GM10248 (cell line): ENCODE measurements at regions not wholly inside any gene's neighbourhood (a gene's known extent, or its start where the extent isn't known, plus 50 kb on each side); places are given as distances from the start of the nearest gene placed in this dataset.

ENCODE experiments used
- CTCF ChIA-PET: fragments of 300-600 bp; sonication (Branson Sonifier 250); formaldehyde crosslinking; extraction: SDS; loops from one replicate; lab custom pipeline; 2021; ENCODE audit warnings: antibody characterized with exemption; lab: Yijun Ruan, JAX
- POLR2A ChIA-PET: fragments of 350-650 bp; sonication (Branson Sonifier 250); formaldehyde crosslinking; extraction: SDS; loops from one replicate; lab custom pipeline; 2020; ENCODE audit warnings: antibody characterized with exemption; lab: Yijun Ruan, JAX
- DNase-seq: peaks from one replicate; pipeline ENCODE4 v3.0.0; 2012; ENCODE audit errors: extremely low spot score
- TF ChIP-seq, protein P1 (sequence below): IDR thresholded peaks from 2 replicates; pipeline ENCODE4 v1.5.1; 2012; ENCODE audit warnings: mild to moderate bottlenecking, low read depth; ENCODE audit errors: extremely low read depth, missing control alignments, control extremely low read depth

DNA sequence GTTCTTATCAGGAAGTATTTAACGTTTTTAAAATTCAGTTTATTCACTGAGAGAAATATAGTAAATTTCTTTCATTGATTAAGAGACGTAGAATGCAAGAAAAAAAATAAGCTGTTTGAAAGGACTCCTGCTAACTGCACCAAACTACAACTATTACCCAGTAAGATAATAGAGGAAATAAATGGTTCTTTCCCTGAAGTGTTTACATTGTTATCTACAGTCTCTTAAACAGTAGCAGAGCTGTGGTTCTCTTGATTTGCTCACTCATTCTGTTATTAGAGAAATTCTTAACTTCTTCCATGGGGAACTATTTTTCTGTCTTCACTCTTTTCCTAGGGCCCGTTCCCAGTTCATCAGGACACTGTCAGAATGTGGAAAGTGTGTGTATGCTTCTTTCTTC is 973.0 kb downstream of the KCNJ2 start:
- CTCF ChIA-PET, result interaction anchor here (1.6 kb wide), 1 partner anchor 10 kb away, joined by 5 read pairs; no protein-coding TSS in a partner anchor
- TF ChIP-seq, protein P1, sequence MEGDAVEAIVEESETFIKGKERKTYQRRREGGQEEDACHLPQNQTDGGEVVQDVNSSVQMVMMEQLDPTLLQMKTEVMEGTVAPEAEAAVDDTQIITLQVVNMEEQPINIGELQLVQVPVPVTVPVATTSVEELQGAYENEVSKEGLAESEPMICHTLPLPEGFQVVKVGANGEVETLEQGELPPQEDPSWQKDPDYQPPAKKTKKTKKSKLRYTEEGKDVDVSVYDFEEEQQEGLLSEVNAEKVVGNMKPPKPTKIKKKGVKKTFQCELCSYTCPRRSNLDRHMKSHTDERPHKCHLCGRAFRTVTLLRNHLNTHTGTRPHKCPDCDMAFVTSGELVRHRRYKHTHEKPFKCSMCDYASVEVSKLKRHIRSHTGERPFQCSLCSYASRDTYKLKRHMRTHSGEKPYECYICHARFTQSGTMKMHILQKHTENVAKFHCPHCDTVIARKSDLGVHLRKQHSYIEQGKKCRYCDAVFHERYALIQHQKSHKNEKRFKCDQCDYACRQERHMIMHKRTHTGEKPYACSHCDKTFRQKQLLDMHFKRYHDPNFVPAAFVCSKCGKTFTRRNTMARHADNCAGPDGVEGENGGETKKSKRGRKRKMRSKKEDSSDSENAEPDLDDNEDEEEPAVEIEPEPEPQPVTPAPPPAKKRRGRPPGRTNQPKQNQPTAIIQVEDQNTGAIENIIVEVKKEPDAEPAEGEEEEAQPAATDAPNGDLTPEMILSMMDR, result no peak
- POLR2A ChIA-PET, result no interaction called here
- no peak for DNase-seq

DNA sequence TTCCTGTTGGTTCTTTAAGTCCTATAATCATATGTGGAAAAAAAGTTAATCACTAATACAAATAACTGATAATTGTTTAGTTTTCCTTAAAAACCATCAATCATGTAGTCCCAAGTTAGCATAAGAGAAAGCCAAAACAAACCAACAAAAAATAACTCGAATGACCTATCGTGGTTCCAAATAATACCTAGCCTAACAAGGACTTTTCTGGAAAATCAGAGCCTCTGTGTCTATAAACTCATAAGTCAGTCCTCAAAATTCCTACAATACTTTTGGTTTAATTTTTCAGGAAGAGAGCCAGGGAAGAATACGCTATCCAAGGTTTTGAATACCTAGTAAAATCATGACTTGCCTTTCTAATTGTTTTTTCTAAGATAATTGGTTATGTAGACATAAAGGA is 975.3 kb upstream of the SOX9 start:
- TF ChIP-seq, protein P1, result no peak
- POLR2A ChIA-PET, result no interaction called here
- CTCF ChIA-PET, result interaction anchor here (0.6 kb wide), 1 partner anchor 25 kb away, joined by 3 read pairs; no protein-coding TSS in a partner anchor
- DNase-seq, result no peak

DNA sequence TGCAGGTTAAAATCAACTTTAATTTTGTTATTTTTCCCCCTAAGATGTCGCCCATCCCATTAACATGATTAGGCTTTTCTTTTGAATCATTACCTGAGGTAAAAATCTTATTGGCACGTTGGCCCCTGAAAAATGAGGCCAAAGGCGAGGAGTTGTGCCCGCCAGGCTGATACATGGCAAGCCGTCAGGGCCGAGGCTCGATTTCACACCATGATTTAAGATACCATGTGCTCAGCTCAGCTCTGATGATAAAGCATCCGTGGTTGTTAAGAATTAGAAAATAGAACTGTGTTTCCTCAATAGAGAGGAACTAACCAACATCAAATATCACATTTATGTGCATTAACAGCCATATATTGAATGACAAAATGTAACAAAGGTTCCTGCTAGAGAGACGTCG is 972.9 kb upstream of the SOX9 start:
- ChIA-PET POLR2A (no interaction called here), CTCF (no interaction called here)
- DNase-seq, result no peak

DNA sequence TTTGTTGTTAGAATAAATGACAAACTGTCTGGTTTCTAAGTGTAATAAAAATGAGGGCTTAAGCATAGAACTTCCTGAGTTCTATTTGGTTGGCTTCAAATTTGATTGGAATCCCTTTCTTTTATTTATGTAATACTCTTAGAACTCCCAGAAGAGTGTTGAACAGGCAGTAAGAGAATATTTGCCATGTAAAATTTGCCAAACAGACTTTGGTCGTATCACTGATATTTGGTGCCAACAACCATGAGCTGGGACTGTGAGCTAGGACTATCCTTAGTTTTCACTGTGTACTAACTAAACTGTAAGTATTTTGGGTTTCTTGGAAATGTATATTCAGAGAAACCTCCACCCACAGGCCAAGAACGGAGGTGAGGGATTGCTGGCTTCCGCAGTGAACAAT is 971.2 kb upstream of the SOX9 start:
- no peak for DNase-seq
- POLR2A ChIA-PET, result no interaction called here
- TF ChIP-seq, protein P1, result no peak
- CTCF ChIA-PET, result no interaction called here

More for the DNA sequence above, 972.9 kb upstream of the SOX9 start:
- TF ChIP-seq, protein P1, result no peak

GRCh38 chr17:71157297-71157696 is 963.5 kb upstream of the SOX9 start:
- DNase-seq, result no peak
- TF ChIP-seq, protein P1, result no peak
- POLR2A ChIA-PET, result no interaction called here
- CTCF ChIA-PET, result no interaction called here

DNA sequence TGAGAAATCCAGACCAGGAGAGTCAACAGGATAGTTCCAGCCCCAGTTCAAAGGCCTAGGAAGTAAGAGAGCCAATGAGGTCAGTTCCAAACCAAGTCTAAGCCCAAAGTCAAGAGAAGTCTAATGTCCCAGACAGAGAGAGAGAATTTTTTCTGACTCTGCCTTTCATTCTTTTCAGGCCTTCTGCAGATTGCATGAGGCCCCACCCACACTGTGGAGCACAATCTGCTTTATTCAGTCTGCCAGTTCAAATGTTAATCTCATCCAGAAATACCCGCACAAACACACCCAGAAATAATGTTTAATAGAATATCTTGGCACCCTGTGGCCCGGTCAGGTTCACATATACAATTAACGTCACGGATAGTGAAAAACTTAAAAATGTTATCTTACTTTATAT is 962.4 kb upstream of the SOX9 start:
- TF ChIP-seq, protein P1, result no peak
- ChIA-PET CTCF (no interaction called here), POLR2A (no interaction called here)
- DNase-seq, result no peak
